ENCODE measurements at regions not wholly inside any gene's neighbourhood (a gene's known extent, or its start where the extent isn't known, plus 50 kb on each side); places are given as distances from the start of the nearest gene placed in this dataset.
A peak's percentile ranks its signal among the peaks of the same experiment; 100 is the strongest.

DNA sequence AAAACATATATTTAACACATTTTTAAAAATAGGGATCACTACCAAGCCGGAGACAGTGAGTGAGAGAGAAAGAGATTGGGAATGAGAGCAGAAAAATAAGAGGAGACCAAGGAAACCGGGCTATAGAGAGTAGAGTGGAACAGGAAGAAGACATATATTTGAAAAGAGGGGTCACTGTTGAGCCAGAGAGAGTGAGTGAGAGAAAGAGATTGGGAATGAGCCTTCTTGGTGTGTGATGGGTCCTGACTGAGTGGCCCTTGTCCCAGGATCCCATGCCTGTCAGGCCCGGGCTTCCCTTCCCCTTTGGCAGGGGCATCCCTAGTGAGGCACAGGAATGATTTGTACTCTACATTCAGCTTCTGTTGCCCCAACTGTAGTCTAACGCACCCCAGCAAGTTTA lies 646.6 kb downstream of the NTRK3 start:
- Mint-ChIP-seq H3K4me3 (no peak overlapping the region), H3K4me1 (ENCODE audit: low read depth) (no peaks in the 10 kb centered on the region), H3K9me3 (no peaks in the 10 kb centered on the region), H3K27ac (no peak overlapping the region), H3K36me3 (ENCODE audit: low read depth) (no peaks in the 10 kb centered on the region), H3K27me3 (peaks cover 3% of the 10 kb centered on the region)
- no peak for TF ChIP-seq CTCF (IDR thresholded peaks at IDR 0.05)
- DNase-seq, result no peak
- POLR2A ChIA-PET, result no interaction called here
- intact Hi-C loops (cut with micrococcal nuclease), result no loop called here
- no peak for ATAC-seq
- CTCF ChIA-PET, result no interaction called here

DNA sequence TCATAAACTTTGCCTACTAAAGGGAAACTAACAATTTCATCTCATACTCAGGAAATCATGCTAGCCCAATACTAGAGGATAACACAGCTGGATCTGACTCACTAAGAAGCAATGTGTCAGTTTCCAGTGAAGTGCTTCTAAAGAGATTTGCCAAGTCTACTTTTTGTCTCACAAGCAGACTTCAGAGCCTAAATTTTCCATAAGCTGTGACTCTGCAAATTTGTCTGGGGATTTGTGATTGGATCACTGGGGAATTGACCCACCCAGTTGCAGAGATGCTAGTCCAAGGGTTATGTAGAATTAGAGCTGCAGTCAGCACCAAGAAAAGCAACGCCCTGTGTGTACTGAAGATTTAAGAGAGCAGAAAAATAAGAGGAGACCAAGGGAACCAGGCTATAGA lies 647.1 kb downstream of the NTRK3 start:
- no peak for TF ChIP-seq CTCF (IDR thresholded peaks at IDR 0.05)
- ChIA-PET POLR2A (no interaction called here), CTCF (no interaction called here)
- peaks cover 3% of the 10 kb centered on the region for H3K27me3 Mint-ChIP-seq
- ATAC-seq (no peak), DNase-seq (no peak)
- no peak overlapping the region for H3K4me3 Mint-ChIP-seq
- no peak overlapping the region for H3K27ac Mint-ChIP-seq
- H3K4me1 Mint-ChIP-seq (ENCODE audit: low read depth), result no peaks in the 10 kb centered on the region
- H3K9me3 Mint-ChIP-seq, result no peaks in the 10 kb centered on the region
- intact Hi-C loops (cut with micrococcal nuclease), result no loop called here
- no peaks in the 10 kb centered on the region for H3K36me3 Mint-ChIP-seq (ENCODE audit: low read depth)

DNA sequence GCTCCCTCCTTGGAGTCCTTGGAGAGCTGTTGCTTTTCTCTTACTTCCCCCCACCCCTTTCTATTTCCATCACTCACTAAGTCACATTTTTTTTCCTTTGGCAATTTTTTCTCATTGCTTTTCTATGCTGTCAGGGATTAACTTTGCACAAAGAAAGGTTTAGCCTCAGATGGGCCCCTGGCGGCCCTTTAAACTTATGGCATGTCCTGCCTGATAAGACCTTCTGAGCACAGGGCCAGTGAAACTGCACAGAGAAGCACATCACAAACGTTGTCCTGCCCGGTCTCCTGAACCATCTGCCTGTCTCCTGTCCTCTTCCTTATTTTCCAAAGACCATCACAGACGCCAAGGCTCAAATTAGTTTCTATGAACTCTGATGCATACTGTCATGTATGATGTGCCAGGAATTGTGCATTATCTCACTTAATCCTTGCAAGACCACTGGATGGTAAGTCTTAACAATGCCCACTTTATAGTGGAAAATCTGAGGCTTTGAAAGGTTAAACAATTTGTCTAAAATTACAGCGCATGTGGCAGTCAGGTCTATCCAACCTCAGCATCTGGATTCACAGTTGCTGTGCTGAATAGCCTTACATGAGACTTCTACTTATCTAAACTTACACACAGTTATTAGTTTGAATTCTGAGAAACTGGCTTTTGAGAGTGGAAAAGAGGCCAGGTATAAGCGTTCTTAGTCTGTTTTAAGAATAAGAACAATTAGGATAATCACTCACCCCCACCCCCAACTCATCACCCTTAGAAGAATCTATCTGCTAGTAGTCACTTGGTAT lies 648.1 kb downstream of the NTRK3 start:
- no peak for DNase-seq
- intact Hi-C loops (cut with micrococcal nuclease), result no loop called here
- Mint-ChIP-seq H3K9me3 (no peaks in the 10 kb centered on the region), H3K36me3 (ENCODE audit: low read depth) (no peaks in the 10 kb centered on the region), H3K27me3 (no peaks in the 10 kb centered on the region), H3K4me3 (no peak overlapping the region), H3K27ac (no peak overlapping the region), H3K4me1 (ENCODE audit: low read depth) (no peaks in the 10 kb centered on the region)
- ChIA-PET POLR2A (no interaction called here), CTCF (no interaction called here)
- no peak for ATAC-seq
- TF ChIP-seq CTCF (IDR thresholded peaks at IDR 0.05), result no peak

- POLR2A ChIA-PET, result no interaction called here
- ATAC-seq, result no peak
- Mint-ChIP-seq H3K36me3 (ENCODE audit: low read depth) (no peaks in the 10 kb centered on the region), H3K27ac (no peak overlapping the region), H3K4me3 (no peak overlapping the region), H3K9me3 (no peaks in the 10 kb centered on the region), H3K4me1 (ENCODE audit: low read depth) (no peaks in the 10 kb centered on the region), H3K27me3 (peaks cover 3% of the 10 kb centered on the region)
- intact Hi-C loops (cut with micrococcal nuclease), result no loop called here
- DNase-seq, result no peak
- TF ChIP-seq CTCF (IDR thresholded peaks at IDR 0.05), result no peak
- CTCF ChIA-PET, result no interaction called here
These were observed 649.6 kb downstream of the NTRK3 start for GRCh38 chr15:87606971-87607370.

DNA sequence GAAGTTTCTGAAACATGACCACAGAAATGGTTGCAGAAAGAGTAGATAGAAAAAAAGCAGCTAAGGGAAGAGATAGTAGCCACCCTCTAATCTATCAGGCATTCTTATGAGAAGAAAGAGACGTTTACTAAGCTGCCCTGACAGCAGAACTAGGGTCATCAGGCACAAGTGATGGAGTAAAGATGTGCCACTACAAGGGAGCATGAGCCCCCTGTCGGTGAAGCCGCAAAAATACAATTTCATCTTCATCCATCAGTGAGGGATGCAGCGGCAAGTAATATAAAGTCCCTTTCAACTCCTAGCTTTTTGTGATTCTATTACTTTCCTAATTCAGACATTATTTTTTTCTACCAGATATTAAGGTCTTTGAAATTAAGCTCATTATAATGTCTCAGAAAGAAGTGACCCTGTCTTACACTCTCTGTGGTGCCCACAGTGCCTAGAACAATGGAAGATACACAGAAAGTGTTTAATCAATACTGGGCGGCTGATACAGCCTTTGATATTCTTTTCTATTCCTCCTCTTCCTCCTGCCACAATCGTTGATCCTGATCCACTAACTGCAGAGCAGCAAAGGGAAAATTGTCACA lies 651.6 kb downstream of the NTRK3 start:
- Mint-ChIP-seq H3K36me3 (ENCODE audit: low read depth) (no peaks in the 10 kb centered on the region), H3K4me3 (no peak overlapping the region), H3K4me1 (ENCODE audit: low read depth) (no peaks in the 10 kb centered on the region), H3K27ac (no peak overlapping the region), H3K9me3 (no peaks in the 10 kb centered on the region), H3K27me3 (peaks cover 3% of the 10 kb centered on the region)
- peak; percentile 57 for TF ChIP-seq CTCF (IDR thresholded peaks at IDR 0.05)
- ChIA-PET POLR2A (no interaction called here), CTCF (interaction anchor here (0.8 kb wide), 1 partner anchor 10 kb away, joined by 3 read pairs; no protein-coding TSS in a partner anchor)
- ATAC-seq (no peak), DNase-seq (peak; percentile 14)
- intact Hi-C loops (cut with micrococcal nuclease), result no loop called here
